GM12878 (cell line): ENCODE measurements at regions not wholly inside any gene's neighbourhood (a gene's known extent, or its start where the extent isn't known, plus 50 kb on each side); places are given as distances from the start of the nearest gene placed in this dataset.

Experiments used
- ATAC-seq: fragments of 200-7000 bp; cut with Tn5 transposase; 3 replicates; pipeline ENCODE4 v1.9.1; 2020; ENCODE audit warnings: mild to moderate bottlenecking, moderate library complexity
- BruUV-seq: library from RNA; stranded (reverse); fragments of 400-500 nt; replicated peaks from 2 replicates; lab custom pipeline; 2021; lab: Mats Ljungman, UMichigan
- CTCF ChIA-PET: fragments of 300-600 bp; sonication (Branson Sonifier 250); formaldehyde crosslinking; extraction: SDS; loops from one replicate; lab custom pipeline; 2021; ENCODE audit warnings: inconsistent platforms; lab: Yijun Ruan, JAX
- POLR2A ChIA-PET: fragments of 350-600 bp; formaldehyde crosslinking; extraction: SDS; loops from one replicate; lab custom pipeline; 2021; ENCODE audit warnings: inconsistent platforms; lab: Charles Lee
- RAD21 ChIA-PET: fragments of 300-600 bp; sonication (Branson Sonifier 250); formaldehyde crosslinking; loops from one replicate; lab custom pipeline; 2023; ENCODE audit warnings: antibody characterized with exemption; ENCODE audit not compliant: unreplicated experiment; lab: Charles Lee
- SMC1A ChIA-PET: fragments of 300-600 bp; sonication (Branson Sonifier 250); formaldehyde crosslinking; loops from one replicate; lab custom pipeline; 2023; ENCODE audit not compliant: unreplicated experiment, uncharacterized antibody; lab: Charles Lee
- DNase-seq: peaks from one replicate; pipeline ENCODE4 v3.0.0-alpha.2; 2011; ENCODE audit warnings: low read depth, low spot score
- FAIRE-seq: peaks from 3 replicates; lab custom pipeline; 2011; peaks lifted over from hg19 to GRCh38; lab: Jason Lieb, UNC
- H2AFZ ChIP-seq: 2 replicates; pipeline ENCODE4 v1.6.0; 2011; ENCODE audit warnings: low read depth, low read length, control low read depth; ENCODE audit not compliant: control insufficient read depth
- H3K27ac ChIP-seq: 2 replicates; pipeline ENCODE4 v1.5.1; 2011; ENCODE audit warnings: control low read depth; ENCODE audit not compliant: control insufficient read depth, insufficient read depth
- H3K27me3 ChIP-seq, 2 experiments: replicated peaks in 1 of 2; 2 replicates each; pipeline versions ENCODE4 v1.6.0 to v1.6.1; 2011; ENCODE audit warnings: low read length in 1 of 2; ENCODE audit not compliant: control insufficient read depth in 2 of 2, insufficient read depth in 2 of 2
- H3K36me3 ChIP-seq, 2 experiments: 2 replicates each; pipeline ENCODE4 v1.5.1; 2011; ENCODE audit warnings: low read length in 1 of 2; ENCODE audit not compliant: control insufficient read depth in 2 of 2, insufficient read depth in 2 of 2
- H3K4me1 ChIP-seq: 2 replicates; pipeline ENCODE4 v1.6.1; 2011; ENCODE audit warnings: mild to moderate bottlenecking, low read length, moderate library complexity, mixed read lengths; ENCODE audit not compliant: control insufficient read depth, insufficient read depth
- H3K4me2 ChIP-seq: 2 replicates; pipeline ENCODE4 v1.6.0; 2011; ENCODE audit warnings: control low read depth; ENCODE audit not compliant: control insufficient read depth, insufficient read depth
- H3K4me3 ChIP-seq: fragments of 200-600 bp; sonication (generic); 2 replicates; pipeline ENCODE4 v1.5.1; 2016
- H3K79me2 ChIP-seq: 2 replicates; pipeline ENCODE4 v1.6.0; 2011; ENCODE audit warnings: low read length; ENCODE audit not compliant: control insufficient read depth, insufficient read depth
- H3K9ac ChIP-seq: 2 replicates; pipeline ENCODE4 v1.8.0; 2011; ENCODE audit warnings: low read length, control low read depth, mixed read lengths; ENCODE audit not compliant: control insufficient read depth, insufficient read depth
- H3K9me3 ChIP-seq: replicated peaks from 3 replicates; pipeline ENCODE4 v1.5.1; 2011; ENCODE audit warnings: mild to moderate bottlenecking, low read length; ENCODE audit not compliant: control insufficient read depth, insufficient read depth
- H4K20me1 ChIP-seq: 2 replicates; pipeline ENCODE4 v1.6.0; 2011; ENCODE audit not compliant: control insufficient read depth, insufficient read depth
- ATF7 ChIP-seq: fragments of 450-650 bp; IDR thresholded peaks from 2 replicates; pipeline ENCODE4 v1.6.1; 2016; ENCODE audit warnings: low read depth, mild to moderate bottlenecking
- BCL11A ChIP-seq: IDR thresholded peaks from 2 replicates; pipeline ENCODE4 v1.6.1; 2011; ENCODE audit warnings: low read depth, low read length
- E2F8 ChIP-seq: fragments of 450-650 bp; IDR thresholded peaks from 2 replicates; pipeline ENCODE4 v1.6.1; 2018; ENCODE audit warnings: mild to moderate bottlenecking, low read depth, moderate library complexity; ENCODE audit not compliant: partially characterized antibody
- EED ChIP-seq: sonication (generic); IDR thresholded peaks from 2 replicates; pipeline ENCODE4 v1.6.1; 2016; ENCODE audit warnings: antibody characterized with exemption, low read depth
- FOXM1 ChIP-seq: IDR thresholded peaks from 2 replicates; pipeline ENCODE4 v1.6.1; 2012; ENCODE audit warnings: low read depth, mild to moderate bottlenecking, inconsistent platforms, low read length, moderate library complexity
- JUNB ChIP-seq: IDR thresholded peaks from 2 replicates; pipeline ENCODE4 v1.6.1; 2016; ENCODE audit warnings: antibody characterized with exemption, mild to moderate bottlenecking
- MEF2B ChIP-seq: fragments of 450-650 bp; IDR thresholded peaks from 2 replicates; pipeline ENCODE4 v1.6.1; 2018; ENCODE audit warnings: mild to moderate bottlenecking, moderate library complexity; ENCODE audit not compliant: partially characterized antibody, poor library complexity, severe bottlenecking
- MLLT1 ChIP-seq: fragments of 450-650 bp; IDR thresholded peaks from 2 replicates; pipeline ENCODE4 v1.6.1; 2016; ENCODE audit warnings: mild to moderate bottlenecking
- NBN ChIP-seq: fragments of 450-650 bp; IDR thresholded peaks from 2 replicates; pipeline ENCODE4 v1.6.1; 2016
- NFXL1 ChIP-seq: fragments of 450-650 bp; IDR thresholded peaks from 2 replicates; pipeline ENCODE4 v1.6.1; 2017; ENCODE audit warnings: antibody characterized with exemption, mild to moderate bottlenecking, borderline replicate concordance
- POLR2A ChIP-seq: IDR thresholded peaks from 2 replicates; pipeline ENCODE4 v1.6.1; 2011; ENCODE audit warnings: low read depth, mild to moderate bottlenecking, low read length
- POLR2AphosphoS5 ChIP-seq: IDR thresholded peaks from 2 replicates; pipeline ENCODE4 v1.6.1; 2011; ENCODE audit warnings: mild to moderate bottlenecking, low read length, inconsistent platforms
- SKIL ChIP-seq: fragments of 450-650 bp; IDR thresholded peaks from 2 replicates; pipeline ENCODE4 v1.6.1; 2017; ENCODE audit warnings: mild to moderate bottlenecking, low read depth, inconsistent platforms; ENCODE audit not compliant: poor library complexity, severe bottlenecking
- SMAD1 ChIP-seq: fragments of 450-650 bp; IDR thresholded peaks from 2 replicates; pipeline ENCODE4 v1.6.1; 2018; ENCODE audit warnings: mild to moderate bottlenecking, low read depth; ENCODE audit not compliant: partially characterized antibody
- YY1 ChIP-seq: IDR thresholded peaks from 2 replicates; pipeline ENCODE4 v1.6.1; 2011; ENCODE audit warnings: low read depth, mild to moderate bottlenecking, low read length
- WGBS: methylation state at CpG from one replicate; pipeline ENCODE4 v1.1.6; 2016; ENCODE audit warnings: low lambda C conversion rate; ENCODE audit not compliant: insufficient replicate concordance, insufficient coverage; ENCODE audit errors: missing lambda C conversion rate; 5-methylcytosine and 5-hydroxymethylcytosine counted together
- in situ Hi-C: fragments of 300-500 bp; cut with MboI; formaldehyde crosslinking; loops from 9 replicates; pipeline ENCODE4 v1.14.3; 2018; ENCODE audit warnings: mixed read lengths
- intact Hi-C: fragments of 100-400 bp; cut with micrococcal nuclease; formaldehyde crosslinking; loops from one replicate; pipeline ENCODE4 v1.14.2; 2022; ENCODE audit not compliant: unreplicated experiment

- TF ChIP-seq MEF2B (peak; percentile 68), NFXL1 (no peak), JUNB (no peak), MLLT1 (0 out of 2 replicates have a peak, but pooled peaks have one; percentile 33), NBN (0 out of 2 replicates have a peak, but pooled peaks have one; percentile 36), FOXM1 (no peak), SMAD1 (peak; percentile 90), E2F8 (peak; percentile 41), SKIL (peak; percentile 25), POLR2AphosphoS5 (peak; percentile 36; the same call in 1 of the 2 replicates), YY1 (0 out of 2 replicates have a peak, but pooled peaks have one; percentile 38), ATF7 (peak; percentile 54; the same call in 1 of the 2 replicates), BCL11A (0 out of 2 replicates have a peak, but pooled peaks have one; percentile 11), POLR2A (no peak), EED (peak; percentile 6; the same call in 1 of the 2 replicates)
- ChIA-PET POLR2A (interaction anchor here (1.3 kb wide), 1 partner anchor 28 kb away, joined by 3 read pairs; no protein-coding TSS in a partner anchor), RAD21 (interaction anchor here (1.2 to 9.3 kb wide), 2 partner anchors 15 to 27 kb away, joined by 7 to 119 read pairs; no protein-coding TSS in a partner anchor), SMC1A (interaction anchor here (0.9 to 16.0 kb wide), 3 partner anchors 14 to 30 kb away, joined by 4 to 244 read pairs (median 6); no protein-coding TSS in a partner anchor), CTCF (interaction anchor here (0.7 to 17.9 kb wide), 8 partner anchors 10 to 1365 kb away, joined by 3 to 605 read pairs (median 4); no protein-coding TSS in a partner anchor)
- FAIRE-seq, result no peak
- in situ Hi-C loops, result no loop called here
- Histone ChIP-seq H2AFZ (peak overlapping the region; percentile 88), H3K4me2 (peak overlapping the region; percentile 80), H3K4me3 (peak overlapping the region; percentile 80), H3K9me3 (no peaks in the 10 kb centered on the region), H3K79me2 (peaks cover 3% of the 10 kb centered on the region; the same call in 1 of the 2 replicates), H3K27me3 (no peaks in the 10 kb centered on the region), H3K4me1 (peaks cover 34% of the 10 kb centered on the region), H3K9ac (peak overlapping the region; percentile 86), H3K27ac (peak overlapping the region; percentile 88), H3K36me3 (no peaks in the 10 kb centered on the region), H4K20me1 (no peaks in the 10 kb centered on the region)
- peak; percentile 69 for ATAC-seq
- intact Hi-C loops, result no loop called here
- DNase-seq, result peak; percentile 73
- WGBS, result 53% methylated on average over 17 of the region's 17 CpGs
- TSS peak; percentile 75 for BruUV-seq
These were observed 1319.1 kb downstream of the TMEM121 start for GRCh38 chr14:106845286-106846087.
